Central memory CD8-positive, alpha-beta T cell (primary cell): ENCODE measurements at regions not wholly inside any gene's neighbourhood (a gene's known extent, or its start where the extent isn't known, plus 50 kb on each side); places are given as distances from the start of the nearest gene placed in this dataset.

ENCODE experiments used
- ATAC-seq: fragments of 150-1000 bp; cut with Tn5 transposase; replicated peaks from 2 replicates; pipeline ENCODE4 v1.10.0; 2022; ENCODE audit warnings: mild to moderate bottlenecking, moderate FRiP score, moderate number of reproducible peaks; ENCODE audit not compliant: poor library complexity, severe bottlenecking; ENCODE audit errors: extremely low read depth
- DNase-seq, 2 donors: peaks; one replicate each; pipeline ENCODE4 v3.0.0; 2021; ENCODE audit warnings: low spot score in 2 of 2
- H3K27ac Mint-ChIP-seq: one replicate; pipeline ENCODE4 v1.8.0; 2022; ENCODE audit warnings: low read depth, mild to moderate bottlenecking, moderate library complexity, mixed read lengths
- H3K27me3 Mint-ChIP-seq: one replicate; pipeline ENCODE4 v1.8.0; 2022; ENCODE audit warnings: mixed read lengths
- H3K36me3 Mint-ChIP-seq: one replicate; pipeline ENCODE4 v1.8.0; 2022; ENCODE audit warnings: mild to moderate bottlenecking, moderate library complexity, mixed read lengths; ENCODE audit not compliant: insufficient read depth
- H3K4me1 Mint-ChIP-seq: one replicate; pipeline ENCODE4 v1.8.0; 2022; ENCODE audit warnings: mixed read lengths
- H3K4me3 Mint-ChIP-seq: one replicate; pipeline ENCODE4 v1.8.0; 2022; ENCODE audit warnings: mild to moderate bottlenecking, moderate library complexity, mixed read lengths
- H3K9me3 Mint-ChIP-seq: one replicate; pipeline ENCODE4 v1.8.0; 2022; ENCODE audit warnings: mixed read lengths

DNA sequence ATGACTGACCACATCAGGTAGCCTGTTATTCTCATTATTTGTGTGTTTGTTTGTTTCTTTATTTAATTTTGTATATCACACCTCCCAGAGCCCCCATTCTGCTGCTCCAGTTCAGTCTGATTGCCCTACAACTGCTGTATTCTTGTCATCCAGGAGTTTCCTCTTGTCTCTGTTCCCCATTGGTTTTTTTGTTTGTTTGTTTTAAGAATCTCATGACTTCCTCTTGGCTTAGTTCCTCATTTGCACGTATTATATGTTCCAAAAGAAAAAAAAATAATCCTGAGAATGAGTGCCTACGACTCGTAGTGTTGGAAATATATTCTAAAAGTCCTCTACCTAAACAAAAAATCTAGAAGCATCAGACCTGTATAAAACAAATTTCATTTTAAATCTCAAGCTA lies 142.3 kb upstream of the SLIT2 start:
- Mint-ChIP-seq H3K27ac (no peak overlapping the region), H3K4me3 (no peak overlapping the region), H3K27me3 (no peaks in the 10 kb centered on the region), H3K36me3 (no peaks in the 10 kb centered on the region), H3K4me1 (no peaks in the 10 kb centered on the region), H3K9me3 (peaks cover 19% of the 10 kb centered on the region)
- DNase-seq (no peak), ATAC-seq (no peak)

GRCh38 chr4:20106921-20107320 lies 144.8 kb upstream of the SLIT2 start:
- Mint-ChIP-seq H3K9me3 (peaks cover 13% of the 10 kb centered on the region), H3K4me1 (no peaks in the 10 kb centered on the region), H3K4me3 (no peak overlapping the region), H3K27me3 (no peaks in the 10 kb centered on the region), H3K36me3 (no peaks in the 10 kb centered on the region), H3K27ac (no peak overlapping the region)
- ATAC-seq (no peak), DNase-seq (no peak)

DNA sequence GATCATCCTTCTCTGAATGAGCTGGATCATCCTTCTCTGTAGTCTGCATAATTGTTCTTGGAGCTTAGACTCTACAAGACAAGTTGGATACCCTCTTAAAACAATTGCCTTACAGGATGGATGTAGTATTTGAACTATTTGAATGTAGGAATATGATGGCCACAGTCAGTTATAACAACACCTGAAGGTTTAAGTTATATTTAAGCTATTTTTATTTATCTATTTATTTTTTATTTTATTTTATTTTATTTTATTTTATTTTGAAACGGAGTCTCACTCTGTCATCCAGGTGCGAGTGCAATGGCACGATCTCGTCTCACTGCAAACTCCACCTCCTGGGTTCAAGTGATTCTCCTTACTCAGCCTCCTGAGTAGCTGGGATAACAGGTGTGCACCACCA lies 149.9 kb upstream of the SLIT2 start:
- Mint-ChIP-seq H3K9me3 (peaks cover 18% of the 10 kb centered on the region), H3K27ac (no peak overlapping the region), H3K36me3 (no peaks in the 10 kb centered on the region), H3K4me3 (no peak overlapping the region), H3K27me3 (no peaks in the 10 kb centered on the region), H3K4me1 (no peaks in the 10 kb centered on the region)
- ATAC-seq (no peak), DNase-seq (no peak)

GRCh38 chr4:20096911-20097310 lies 154.8 kb upstream of the SLIT2 start:
- DNase-seq: no peak
- H3K9me3 Mint-ChIP-seq: peaks cover 18% of the 10 kb centered on the region
- H3K27ac Mint-ChIP-seq: no peak overlapping the region
- no peaks in the 10 kb centered on the region for H3K27me3 Mint-ChIP-seq
- H3K36me3 Mint-ChIP-seq: no peaks in the 10 kb centered on the region
- H3K4me1 Mint-ChIP-seq: no peaks in the 10 kb centered on the region
- no peak overlapping the region for H3K4me3 Mint-ChIP-seq
- no peak for ATAC-seq

- no peaks in the 10 kb centered on the region for H3K27me3 Mint-ChIP-seq
- ATAC-seq: no peak
- DNase-seq: no peak
- no peaks in the 10 kb centered on the region for H3K4me1 Mint-ChIP-seq
- no peak overlapping the region for H3K4me3 Mint-ChIP-seq
- H3K9me3 Mint-ChIP-seq: peaks cover 11% of the 10 kb centered on the region
- no peak overlapping the region for H3K27ac Mint-ChIP-seq
- H3K36me3 Mint-ChIP-seq: no peaks in the 10 kb centered on the region
Observed at GRCh38 chr4:20095805-20096541, 155.7 kb upstream of the SLIT2 start.

DNA sequence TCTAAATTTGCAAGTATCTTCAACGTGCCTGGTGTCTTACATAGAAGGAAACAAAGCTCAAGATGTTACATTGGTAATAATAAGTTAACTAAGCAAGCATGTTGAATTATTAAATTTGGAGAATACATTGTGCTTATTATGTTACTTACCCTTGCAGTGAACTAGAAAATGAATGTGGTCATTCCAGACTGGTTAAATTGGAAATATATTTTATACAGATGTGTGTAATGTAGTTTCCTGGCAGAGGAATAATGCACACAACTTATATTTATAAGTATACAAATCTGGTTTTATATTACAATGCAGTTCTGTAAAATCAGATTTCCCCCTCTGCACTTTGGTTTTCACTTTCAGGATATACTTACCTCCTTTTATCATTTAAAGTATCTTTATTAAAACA lies 159.9 kb upstream of the SLIT2 start:
- Mint-ChIP-seq H3K9me3 (no peaks in the 10 kb centered on the region), H3K4me1 (no peaks in the 10 kb centered on the region), H3K4me3 (no peak overlapping the region), H3K36me3 (no peaks in the 10 kb centered on the region), H3K27me3 (no peaks in the 10 kb centered on the region), H3K27ac (no peak overlapping the region)
- DNase-seq (no peak), ATAC-seq (no peak)

GRCh38 chr4:20087522-20087911 lies 164.2 kb upstream of the SLIT2 start:
- DNase-seq (no peak), ATAC-seq (no peak)
- no peaks in the 10 kb centered on the region for H3K27me3 Mint-ChIP-seq
- no peaks in the 10 kb centered on the region for H3K36me3 Mint-ChIP-seq
- no peaks in the 10 kb centered on the region for H3K4me1 Mint-ChIP-seq
- no peaks in the 10 kb centered on the region for H3K9me3 Mint-ChIP-seq
- no peak overlapping the region for H3K27ac Mint-ChIP-seq
- H3K4me3 Mint-ChIP-seq: no peak overlapping the region

DNA sequence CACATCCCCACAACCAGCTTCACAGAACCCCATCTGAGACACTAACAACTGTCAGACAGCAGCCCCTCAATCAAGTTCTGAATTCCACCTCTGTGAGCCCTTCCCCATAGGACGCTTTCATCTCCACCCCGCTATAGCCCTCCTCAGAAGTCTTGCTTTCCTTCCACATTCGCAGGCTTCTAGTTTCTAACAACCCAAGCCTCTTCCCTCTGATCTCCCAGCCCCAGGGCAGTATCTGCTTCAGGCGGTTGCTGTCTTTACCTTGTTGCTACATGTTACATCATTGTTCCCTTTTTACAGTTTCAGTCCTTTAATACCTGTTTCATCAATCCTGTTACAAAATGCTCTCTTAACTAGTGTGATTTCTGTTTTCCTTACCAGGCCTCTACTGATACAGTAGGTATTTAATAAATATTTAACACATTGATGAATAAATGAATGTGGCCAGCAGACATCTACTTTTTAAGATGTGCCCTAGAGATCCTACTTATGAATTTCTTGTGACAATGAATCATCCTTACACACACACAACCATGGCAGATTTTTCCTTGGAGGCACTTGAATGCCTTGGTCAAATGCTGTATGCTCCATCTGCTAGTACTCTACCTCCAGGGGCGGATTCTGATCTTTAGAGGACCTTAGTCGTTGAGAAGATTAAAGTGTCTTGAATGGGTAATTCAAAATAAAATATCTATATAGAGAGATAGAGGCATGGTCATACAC lies 164.7 kb upstream of the SLIT2 start:
- Mint-ChIP-seq H3K4me3 (no peak overlapping the region), H3K27me3 (no peaks in the 10 kb centered on the region), H3K9me3 (no peaks in the 10 kb centered on the region), H3K36me3 (no peaks in the 10 kb centered on the region), H3K27ac (no peak overlapping the region), H3K4me1 (no peaks in the 10 kb centered on the region)
- DNase-seq (no peak), ATAC-seq (no peak)

GRCh38 chr4:20086067-20086798 lies 165.5 kb upstream of the SLIT2 start:
- Mint-ChIP-seq H3K4me1 (no peaks in the 10 kb centered on the region), H3K36me3 (no peaks in the 10 kb centered on the region), H3K27me3 (no peaks in the 10 kb centered on the region), H3K27ac (no peak overlapping the region), H3K4me3 (no peak overlapping the region), H3K9me3 (no peaks in the 10 kb centered on the region)
- DNase-seq (no peak), ATAC-seq (no peak)

- Mint-ChIP-seq H3K4me1 (no peaks in the 10 kb centered on the region), H3K27ac (no peak overlapping the region), H3K36me3 (no peaks in the 10 kb centered on the region), H3K4me3 (no peak overlapping the region), H3K27me3 (no peaks in the 10 kb centered on the region), H3K9me3 (peaks cover 4% of the 10 kb centered on the region)
- ATAC-seq (no peak), DNase-seq (no peak)
Observed at GRCh38 chr4:20085653-20086052, 166.1 kb upstream of the SLIT2 start.

- Mint-ChIP-seq H3K4me1 (no peaks in the 10 kb centered on the region), H3K9me3 (peaks cover 8% of the 10 kb centered on the region), H3K27me3 (no peaks in the 10 kb centered on the region), H3K27ac (no peak overlapping the region), H3K36me3 (no peaks in the 10 kb centered on the region), H3K4me3 (no peak overlapping the region)
- ATAC-seq (no peak), DNase-seq (no peak)
Observed at GRCh38 chr4:20085156-20085555, 166.5 kb upstream of the SLIT2 start.

- H3K4me3 Mint-ChIP-seq: no peak overlapping the region
- no peaks in the 10 kb centered on the region for H3K27me3 Mint-ChIP-seq
- H3K27ac Mint-ChIP-seq: no peak overlapping the region
- peaks cover 8% of the 10 kb centered on the region for H3K9me3 Mint-ChIP-seq
- no peaks in the 10 kb centered on the region for H3K4me1 Mint-ChIP-seq
- ATAC-seq (no peak), DNase-seq (no peak)
- no peaks in the 10 kb centered on the region for H3K36me3 Mint-ChIP-seq
Observed at GRCh38 chr4:20084488-20084887, 167.2 kb upstream of the SLIT2 start.

DNA sequence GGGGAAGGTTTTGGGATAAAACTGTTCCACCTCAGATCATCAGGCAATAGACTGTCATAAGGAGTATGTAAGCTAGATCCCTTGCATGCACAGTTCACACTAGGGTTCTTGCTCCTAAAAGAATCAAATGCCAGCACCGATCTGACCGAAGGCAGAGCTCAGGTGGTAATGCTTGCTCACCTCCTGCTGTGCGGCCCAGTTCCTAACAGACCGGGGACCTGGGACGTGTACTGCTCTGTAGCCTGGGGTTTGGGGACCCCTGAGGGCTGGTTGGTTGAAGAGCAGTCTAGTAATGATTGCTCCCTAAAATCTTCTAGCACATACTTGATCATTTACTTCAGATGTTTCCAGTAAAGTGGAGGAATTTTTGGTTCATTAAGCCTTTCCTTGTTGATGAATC lies 173.1 kb upstream of the SLIT2 start:
- no peak overlapping the region for H3K27ac Mint-ChIP-seq
- ATAC-seq: no peak

More for the DNA sequence above, 173.1 kb upstream of the SLIT2 start:
- Mint-ChIP-seq H3K27me3 (no peaks in the 10 kb centered on the region), H3K4me1 (no peaks in the 10 kb centered on the region), H3K9me3 (peaks cover 13% of the 10 kb centered on the region), H3K4me3 (no peak overlapping the region), H3K36me3 (no peaks in the 10 kb centered on the region)
- DNase-seq: no peak
